Ishikawa (cell line): ENCODE measurements at regions not wholly inside any gene's neighbourhood (a gene's known extent, or its start where the extent isn't known, plus 50 kb on each side); places are given as distances from the start of the nearest gene placed in this dataset.

ENCODE experiments used
- CEBPB ChIP-seq: IDR thresholded peaks from 2 replicates; pipeline ENCODE4 v1.6.1; 2012
- CREB1 ChIP-seq: IDR thresholded peaks from 2 replicates; pipeline ENCODE4 v1.6.1; 2012; ENCODE audit warnings: low read depth
- EGR1 ChIP-seq: IDR thresholded peaks from 2 replicates; pipeline ENCODE4 v1.6.1; 2012
- EP300 ChIP-seq: IDR thresholded peaks from 2 replicates; pipeline ENCODE4 v1.6.1; 2012; ENCODE audit warnings: borderline replicate concordance
- FOXM1 ChIP-seq: IDR thresholded peaks from 2 replicates; pipeline ENCODE4 v1.6.1; 2012; ENCODE audit warnings: low read depth, borderline replicate concordance
- NFIC ChIP-seq: IDR thresholded peaks from 2 replicates; pipeline ENCODE4 v1.6.1; 2012
- RAD21 ChIP-seq: IDR thresholded peaks from 2 replicates; pipeline ENCODE4 v1.6.1; 2012; ENCODE audit warnings: low read depth
- REST ChIP-seq: IDR thresholded peaks from 2 replicates; pipeline ENCODE4 v1.6.1; 2012; ENCODE audit warnings: low read depth, mild to moderate bottlenecking
- TAF1 ChIP-seq: IDR thresholded peaks from 2 replicates; pipeline ENCODE4 v1.6.1; 2012; ENCODE audit warnings: low read depth, mild to moderate bottlenecking
- TCF12 ChIP-seq: IDR thresholded peaks from 2 replicates; pipeline ENCODE4 v1.6.1; 2012; ENCODE audit warnings: low read depth
- TEAD4 ChIP-seq: IDR thresholded peaks from 2 replicates; pipeline ENCODE4 v1.6.1; 2012
- YY1 ChIP-seq: IDR thresholded peaks from 2 replicates; pipeline ENCODE4 v1.6.1; 2012; ENCODE audit warnings: low read depth
- ZBTB7A ChIP-seq: IDR thresholded peaks from 2 replicates; pipeline ENCODE4 v1.6.1; 2012; ENCODE audit warnings: low read depth
- TF ChIP-seq, protein P1 (sequence below): IDR thresholded peaks from 2 replicates; pipeline ENCODE4 v1.6.1; 2012
- TF ChIP-seq, protein P2 (sequence below): IDR thresholded peaks from 2 replicates; pipeline ENCODE4 v1.6.1; 2012

- TF ChIP-seq ZBTB7A (no peak), YY1 (peak; percentile 18; the same call in 1 of the 2 replicates), FOXM1 (no peak), EP300 (peak; percentile 75; the same call in 1 of the 2 replicates), CEBPB (peak; percentile 98), TAF1 (no peak), TCF12 (peak; percentile 80), CREB1 (no peak), EGR1 (no peak), NFIC (peak; percentile 81), RAD21 (0 out of 2 replicates have a peak, but pooled peaks have one; percentile 0), TEAD4 (peak; percentile 45; the same call in 1 of the 2 replicates), REST (no peak)
- TF ChIP-seq, protein P1, sequence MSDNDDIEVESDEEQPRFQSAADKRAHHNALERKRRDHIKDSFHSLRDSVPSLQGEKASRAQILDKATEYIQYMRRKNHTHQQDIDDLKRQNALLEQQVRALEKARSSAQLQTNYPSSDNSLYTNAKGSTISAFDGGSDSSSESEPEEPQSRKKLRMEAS, result peak; percentile 54
- TF ChIP-seq, protein P2, sequence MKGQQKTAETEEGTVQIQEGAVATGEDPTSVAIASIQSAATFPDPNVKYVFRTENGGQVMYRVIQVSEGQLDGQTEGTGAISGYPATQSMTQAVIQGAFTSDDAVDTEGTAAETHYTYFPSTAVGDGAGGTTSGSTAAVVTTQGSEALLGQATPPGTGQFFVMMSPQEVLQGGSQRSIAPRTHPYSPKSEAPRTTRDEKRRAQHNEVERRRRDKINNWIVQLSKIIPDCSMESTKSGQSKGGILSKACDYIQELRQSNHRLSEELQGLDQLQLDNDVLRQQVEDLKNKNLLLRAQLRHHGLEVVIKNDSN, result no peak
Measured at GRCh38 chr11:130652671-130653335, 204.4 kb downstream of the ADAMTS15 start.

DNA sequence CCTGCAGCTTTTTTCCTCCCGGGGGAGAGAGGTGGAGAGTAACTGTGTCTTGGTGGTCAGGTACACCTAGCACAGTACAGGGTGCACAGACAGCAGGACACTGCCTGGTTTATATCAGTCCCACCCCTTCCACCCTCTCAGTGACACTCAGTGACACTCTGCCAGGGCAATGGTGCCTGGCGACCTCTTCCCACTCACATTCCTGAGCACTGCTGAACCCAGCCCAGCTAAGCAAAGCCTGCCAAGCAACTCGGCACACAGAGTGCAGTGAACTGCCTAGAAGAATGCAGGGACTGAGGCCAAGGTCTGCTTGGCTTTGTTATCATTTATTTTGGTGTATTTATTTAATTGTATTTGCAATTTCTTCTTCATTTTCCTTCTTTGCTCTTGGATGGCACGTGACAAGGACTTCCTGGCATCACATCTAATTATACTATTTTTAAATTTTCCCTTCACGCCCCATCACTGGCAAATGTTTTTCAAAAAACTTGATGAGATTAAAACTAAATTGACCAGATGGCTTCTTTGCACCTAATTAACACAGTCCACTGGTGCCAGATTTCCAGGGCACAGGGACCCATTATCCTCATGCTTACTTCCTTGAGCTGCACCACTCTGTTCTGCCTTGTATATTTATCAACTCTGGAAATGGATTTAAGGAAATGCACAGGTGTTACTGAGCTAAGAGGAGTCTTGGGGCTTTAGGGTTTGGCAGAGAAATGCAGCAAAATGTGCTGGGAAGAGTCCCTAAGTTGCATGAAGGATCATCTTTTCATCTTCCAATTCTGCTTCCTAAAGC is 205.6 kb downstream of the ADAMTS15 start:
- TF ChIP-seq CREB1, result no peak
- peak; percentile 99 for TF ChIP-seq TCF12
- TF ChIP-seq EP300, result peak; percentile 99
- peak; percentile 92 for TF ChIP-seq EGR1
- TF ChIP-seq, protein P2, result peak; percentile 58
- no peak for TF ChIP-seq TAF1
- TF ChIP-seq, protein P1, result peak; percentile 63
- TF ChIP-seq RAD21, result peak; percentile 45
- peak; percentile 54; the same call in 1 of the 2 replicates for TF ChIP-seq YY1
- no peak for TF ChIP-seq REST
- TF ChIP-seq ZBTB7A, result no peak
- TF ChIP-seq CEBPB, result peak; percentile 39; the same call in 1 of the 2 replicates
- peak; percentile 99 for TF ChIP-seq NFIC
- peak; percentile 99 for TF ChIP-seq TEAD4
- TF ChIP-seq FOXM1, result peak; percentile 97

DNA sequence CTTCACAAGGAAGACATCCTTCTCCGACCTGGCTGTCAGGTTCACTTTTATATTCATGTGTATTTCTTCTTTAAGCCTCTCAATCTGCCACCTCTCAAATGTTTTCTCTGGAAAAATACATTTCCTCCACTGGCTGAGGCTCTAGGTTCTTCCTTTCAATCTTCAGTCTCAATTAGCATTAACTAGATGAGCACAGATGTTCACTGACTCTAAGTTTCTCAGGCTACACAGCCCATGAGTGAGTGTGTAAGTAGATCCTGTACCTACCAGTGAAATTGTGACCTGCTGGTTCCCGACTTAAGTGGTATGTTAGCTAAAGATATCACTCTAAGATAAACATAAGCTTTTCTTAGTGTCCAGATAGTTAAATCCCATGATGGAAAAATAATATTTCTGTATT is 206.9 kb downstream of the ADAMTS15 start:
- no peak for TF ChIP-seq NFIC
- no peak for TF ChIP-seq CEBPB
- TF ChIP-seq CREB1, result no peak
- no peak for TF ChIP-seq RAD21
- no peak for TF ChIP-seq EGR1
- no peak for TF ChIP-seq YY1
- TF ChIP-seq, protein P2, result no peak
- TF ChIP-seq REST, result no peak
- TF ChIP-seq TAF1, result no peak
- no peak for TF ChIP-seq ZBTB7A
- no peak for TF ChIP-seq TEAD4
- TF ChIP-seq FOXM1, result no peak
- TF ChIP-seq EP300, result no peak
